ENCODE measurements at regions not wholly inside any gene's neighbourhood (a gene's known extent, or its start where the extent isn't known, plus 50 kb on each side); places are given as distances from the start of the nearest gene placed in this dataset.
"Not testable (repeated sequence)": the region's sequence is repeated elsewhere in the genome, so short reads cannot be mapped to it uniquely, and the experiment has no call there.

- H3K9me2 ChIP-seq (replicated peaks; ENCODE audit: insufficient read depth, low read length), result no peaks in the 10 kb centered on the region
- H3F3A ChIP-seq (ENCODE audit: insufficient read depth), result no peaks in the 10 kb centered on the region
- H2AFZ ChIP-seq (ENCODE audit: low read depth, low read length, severe bottlenecking), result no peak overlapping the region
- H3K36me3 ChIP-seq (ENCODE audit: low read length), result no peaks in the 10 kb centered on the region
- H3K9ac ChIP-seq (ENCODE audit: low read length), result no peak overlapping the region
- H3K27me3 ChIP-seq (ENCODE audit: low read length), result no peaks in the 10 kb centered on the region
- H3K4me3 ChIP-seq (ENCODE audit: insufficient read depth, low read length, poor library complexity, severe bottlenecking), result no peak overlapping the region
- H3K27ac ChIP-seq (ENCODE audit: low read depth, low read length), result no peak overlapping the region
- H3K4me2 ChIP-seq (ENCODE audit: low read depth, low read length, poor library complexity, severe bottlenecking), result no peak overlapping the region
- H4K20me1 ChIP-seq (ENCODE audit: low read depth, low read length), result peaks cover 10% of the 10 kb centered on the region; the same call in 1 of the 2 replicates
- H3K9me3 ChIP-seq (ENCODE audit: insufficient read depth, low read length), result no peaks in the 10 kb centered on the region
- TF ChIP-seq CTCF (IDR thresholded peaks at IDR 0.05; ENCODE audit: insufficient read depth, low read length, poor library complexity, severe bottlenecking), result no peak
- no peak for TF ChIP-seq EZH2phosphoT487 (conservative IDR thresholded peaks at IDR 0.05; ENCODE audit: low read length)
- peaks cover 20% of the 10 kb centered on the region; the same call in 1 of the 2 replicates for H3K79me2 ChIP-seq (ENCODE audit: insufficient read depth, low read length)
These were observed 491.2 kb downstream of the PCNX1 start for GRCh38 chr14:71398450-71398849.

GRCh38 chr14:71399057-71399487, 491.8 kb downstream of the PCNX1 start:
- Histone ChIP-seq H3K9me2 (replicated peaks; ENCODE audit: insufficient read depth, low read length) (no peaks in the 10 kb centered on the region), H3K27me3 (ENCODE audit: low read length) (no peaks in the 10 kb centered on the region), H4K20me1 (ENCODE audit: low read depth, low read length) (peaks cover 10% of the 10 kb centered on the region; the same call in 1 of the 2 replicates), H3K27ac (ENCODE audit: low read depth, low read length) (no peak overlapping the region), H2AFZ (ENCODE audit: low read depth, low read length, severe bottlenecking) (no peak overlapping the region), H3K36me3 (ENCODE audit: low read length) (no peaks in the 10 kb centered on the region), H3K9me3 (ENCODE audit: insufficient read depth, low read length) (no peaks in the 10 kb centered on the region), H3F3A (ENCODE audit: insufficient read depth) (no peaks in the 10 kb centered on the region), H3K79me2 (ENCODE audit: insufficient read depth, low read length) (peaks cover 20% of the 10 kb centered on the region; the same call in 1 of the 2 replicates), H3K4me2 (ENCODE audit: low read depth, low read length, poor library complexity, severe bottlenecking) (no peak overlapping the region), H3K9ac (ENCODE audit: low read length) (no peak overlapping the region), H3K4me3 (ENCODE audit: insufficient read depth, low read length, poor library complexity, severe bottlenecking) (no peak overlapping the region)
- no peak for TF ChIP-seq EZH2phosphoT487 (conservative IDR thresholded peaks at IDR 0.05; ENCODE audit: low read length)

GRCh38 chr14:71400871-71401321, 493.6 kb downstream of the PCNX1 start:
- Histone ChIP-seq H3K4me3 (ENCODE audit: insufficient read depth, low read length, poor library complexity, severe bottlenecking) (no peak overlapping the region), H3K36me3 (ENCODE audit: low read length) (no peaks in the 10 kb centered on the region), H2AFZ (ENCODE audit: low read depth, low read length, severe bottlenecking) (no peak overlapping the region), H3K79me2 (ENCODE audit: insufficient read depth, low read length) (peaks cover 20% of the 10 kb centered on the region; the same call in 1 of the 2 replicates), H3K4me2 (ENCODE audit: low read depth, low read length, poor library complexity, severe bottlenecking) (no peak overlapping the region), H3K9ac (ENCODE audit: low read length) (no peak overlapping the region), H4K20me1 (ENCODE audit: low read depth, low read length) (peaks cover 3% of the 10 kb centered on the region; the same call in 1 of the 2 replicates), H3K9me2 (replicated peaks; ENCODE audit: insufficient read depth, low read length) (no peaks in the 10 kb centered on the region), H3K27ac (ENCODE audit: low read depth, low read length) (no peak overlapping the region), H3F3A (ENCODE audit: insufficient read depth) (no peaks in the 10 kb centered on the region), H3K9me3 (ENCODE audit: insufficient read depth, low read length) (no peaks in the 10 kb centered on the region), H3K27me3 (ENCODE audit: low read length) (no peaks in the 10 kb centered on the region)
- TF ChIP-seq CTCF (IDR thresholded peaks at IDR 0.05; ENCODE audit: insufficient read depth, low read length, poor library complexity, severe bottlenecking) (no peak), EZH2phosphoT487 (conservative IDR thresholded peaks at IDR 0.05; ENCODE audit: low read length) (no peak)

GRCh38 chr14:71402415-71402814, 495.2 kb downstream of the PCNX1 start:
- H3K9me2 ChIP-seq (replicated peaks; ENCODE audit: insufficient read depth, low read length); H3F3A ChIP-seq (ENCODE audit: insufficient read depth); H3K4me3 ChIP-seq (ENCODE audit: insufficient read depth, low read length, poor library complexity, severe bottlenecking); H3K27me3 ChIP-seq (ENCODE audit: low read length); H4K20me1 ChIP-seq (ENCODE audit: low read depth, low read length); H3K36me3 ChIP-seq (ENCODE audit: low read length); H2AFZ ChIP-seq (ENCODE audit: low read depth, low read length, severe bottlenecking); H3K9me3 ChIP-seq (ENCODE audit: insufficient read depth, low read length); H3K4me2 ChIP-seq (ENCODE audit: low read depth, low read length, poor library complexity, severe bottlenecking); H3K9ac ChIP-seq (ENCODE audit: low read length); H3K27ac ChIP-seq (ENCODE audit: low read depth, low read length): not testable (repeated sequence)
- H3K79me2 ChIP-seq (ENCODE audit: insufficient read depth, low read length), result peaks cover 20% of the 10 kb centered on the region; the same call in 1 of the 2 replicates

All from SU-DHL-6 (cell line).